Activated CD4-positive, alpha-beta T cell treated with anti-CD3 and anti-CD28 coated beads, Interleukin-2, amount 50 U/mL, for 16 hours (primary cell): ENCODE measurements at regions not wholly inside any gene's neighbourhood (a gene's known extent, or its start where the extent isn't known, plus 50 kb on each side); places are given as distances from the start of the nearest gene placed in this dataset.

ENCODE experiments used
- DNase-seq: peaks from one replicate; pipeline ENCODE4 v3.0.0-alpha.2; 2020

DNA sequence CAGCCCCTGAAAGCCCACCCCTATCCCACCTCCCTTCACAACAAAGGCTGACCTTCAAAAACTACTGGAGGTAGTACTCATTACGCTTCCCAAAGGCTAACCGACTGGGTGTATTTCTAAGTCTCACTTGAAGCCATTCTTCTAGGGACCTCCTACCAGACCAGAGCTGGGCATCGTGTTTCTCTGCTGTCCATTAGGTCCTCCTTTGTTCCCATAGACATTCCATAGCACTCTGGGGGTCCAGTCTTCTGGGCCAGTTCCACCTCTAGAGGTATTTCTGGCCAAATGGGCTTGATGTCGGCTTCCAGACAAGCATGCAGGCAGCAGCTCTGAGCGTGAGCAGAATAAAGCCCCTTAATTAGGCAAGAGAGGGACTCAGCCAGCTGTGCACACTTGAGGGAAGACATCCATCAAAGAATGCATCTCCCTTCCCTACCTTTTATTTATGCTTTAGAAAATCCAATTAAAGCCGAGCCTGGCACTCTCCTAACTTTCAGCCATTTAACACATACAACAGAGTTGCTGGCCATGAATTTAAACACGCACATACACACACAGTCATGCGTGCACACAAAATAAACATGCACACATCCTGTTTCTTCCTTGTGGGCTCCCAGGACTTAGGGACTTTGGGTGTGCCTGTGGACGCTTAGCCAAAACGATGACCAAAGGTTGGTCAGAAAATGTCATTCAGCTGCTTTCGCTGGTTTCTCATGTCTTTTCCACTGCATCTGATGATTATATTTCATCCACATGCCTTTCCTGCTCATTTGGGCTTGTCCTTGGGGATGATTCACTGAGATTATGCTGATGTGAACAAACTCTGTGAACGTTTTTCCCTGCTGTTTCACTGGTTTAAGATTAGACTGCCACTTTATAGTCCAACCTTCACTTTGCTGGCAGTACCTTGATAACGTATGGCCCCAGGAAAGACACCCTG, 362.0 kb upstream of the NFE2L3 start:
- no peak for DNase-seq

DNA sequence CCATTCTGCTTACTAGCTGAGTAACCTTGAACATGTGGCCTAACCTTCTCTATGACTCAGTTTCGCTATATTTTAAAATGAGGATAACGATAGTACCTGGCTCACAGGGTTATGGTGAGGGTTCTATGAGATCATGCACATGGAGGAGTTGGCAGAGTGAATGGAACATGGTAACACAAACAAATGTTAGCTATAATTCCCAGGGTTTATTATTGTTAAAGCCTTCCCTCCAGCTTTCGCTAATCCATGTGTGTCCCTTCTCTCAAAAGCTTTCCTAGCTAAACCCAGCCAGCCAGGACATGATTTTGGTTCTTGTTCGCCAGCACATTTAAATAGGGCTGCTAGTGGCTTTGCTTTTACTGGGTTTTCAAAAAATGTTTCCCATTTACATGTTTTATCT, 361.0 kb upstream of the NFE2L3 start:
- no peak for DNase-seq

DNA sequence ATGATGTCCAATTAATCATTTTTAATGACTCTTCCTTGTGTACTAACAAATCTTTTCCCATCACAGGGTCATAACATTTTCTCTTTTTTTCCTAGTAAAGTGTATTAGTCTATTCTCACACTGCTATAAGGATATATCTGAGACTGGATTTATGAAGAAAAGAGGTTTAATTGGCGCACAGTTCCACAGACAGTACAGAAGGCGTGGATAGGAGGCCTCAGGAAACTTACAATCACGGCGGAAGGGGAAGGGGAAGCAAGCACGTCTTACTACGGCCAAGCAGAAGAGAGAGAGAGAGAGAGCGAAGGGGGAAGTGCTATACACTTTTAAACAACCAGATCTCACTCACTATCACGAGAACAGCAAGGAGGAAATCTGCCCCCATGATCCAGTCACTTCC, 359.4 kb upstream of the NFE2L3 start:
- no peak for DNase-seq

DNA sequence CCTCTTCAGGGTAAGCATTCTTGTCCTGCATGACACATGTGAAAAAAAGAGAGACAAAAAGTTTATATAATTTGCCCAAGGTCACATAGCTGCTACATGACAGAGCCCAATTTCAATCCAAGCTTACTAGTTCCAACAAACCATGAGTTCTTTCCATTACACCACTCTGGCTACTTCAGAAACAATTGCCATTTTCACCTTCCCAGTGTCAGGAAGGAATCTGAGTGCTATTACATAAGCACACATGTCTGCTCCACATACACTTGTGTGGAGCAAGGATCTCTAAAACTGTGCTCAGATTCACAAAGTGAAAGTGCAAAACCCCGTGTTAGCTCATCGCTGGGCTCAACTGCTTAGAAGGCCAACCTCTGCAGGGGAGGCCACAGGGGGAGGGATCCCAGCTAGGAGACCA, 356.2 kb upstream of the NFE2L3 start:
- no peak for DNase-seq

DNA sequence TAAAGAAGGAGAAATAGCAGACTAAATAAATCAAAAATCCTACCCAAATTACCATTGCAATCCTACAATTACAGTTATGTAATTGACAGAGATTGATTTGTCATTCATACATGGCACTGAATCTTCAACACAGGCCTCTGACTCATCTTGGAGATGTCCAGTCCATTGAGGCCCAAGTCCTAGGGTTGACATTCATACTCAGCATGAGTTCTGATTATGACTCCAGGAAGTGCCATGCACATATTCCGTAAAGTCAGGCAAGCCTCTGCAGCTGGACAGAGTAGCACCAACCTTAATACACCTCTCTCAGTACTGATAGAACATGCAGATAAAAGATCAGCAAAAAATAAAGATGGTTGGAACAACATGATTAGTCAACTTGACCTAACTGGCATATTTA, 353.7 kb upstream of the NFE2L3 start:
- no peak for DNase-seq

DNA sequence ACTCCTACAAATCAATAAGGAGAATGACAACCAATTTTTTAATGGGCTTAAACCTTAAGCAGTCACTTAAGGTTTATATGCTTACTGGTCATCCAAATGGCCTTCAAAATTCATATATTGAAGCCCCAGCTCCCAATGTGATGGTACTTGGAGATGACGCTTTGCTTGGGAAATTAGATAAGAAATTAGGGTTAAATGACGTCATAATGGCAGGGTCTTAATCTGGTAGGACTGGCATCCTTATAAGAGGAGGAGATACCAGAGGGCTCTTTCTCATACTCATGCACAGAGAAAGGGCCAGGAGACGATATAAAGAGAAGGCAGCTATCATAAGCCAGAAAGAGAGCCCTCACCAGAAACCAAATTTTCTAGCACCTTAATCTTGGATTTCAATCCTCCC, 350.8 kb upstream of the NFE2L3 start:
- DNase-seq, result no peak

DNA sequence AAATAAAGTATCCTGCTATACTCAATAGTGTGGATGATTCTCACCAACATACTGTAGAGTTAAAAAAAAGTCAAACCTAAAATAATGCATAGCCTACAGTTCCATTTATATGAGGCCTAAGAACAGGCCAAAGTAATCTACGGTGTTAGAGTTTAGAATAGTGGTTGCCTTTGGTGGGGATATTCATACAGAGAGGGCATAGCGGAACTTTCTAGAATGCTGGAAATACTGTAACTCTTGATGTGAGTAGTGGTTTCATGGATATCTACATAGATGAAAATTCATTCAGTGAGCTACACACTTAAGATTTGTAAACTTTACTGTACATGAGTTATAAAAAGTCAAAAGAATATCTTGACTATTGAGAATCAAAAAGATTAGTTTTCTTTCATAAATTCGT, 349.9 kb upstream of the NFE2L3 start:
- DNase-seq, result no peak

DNA sequence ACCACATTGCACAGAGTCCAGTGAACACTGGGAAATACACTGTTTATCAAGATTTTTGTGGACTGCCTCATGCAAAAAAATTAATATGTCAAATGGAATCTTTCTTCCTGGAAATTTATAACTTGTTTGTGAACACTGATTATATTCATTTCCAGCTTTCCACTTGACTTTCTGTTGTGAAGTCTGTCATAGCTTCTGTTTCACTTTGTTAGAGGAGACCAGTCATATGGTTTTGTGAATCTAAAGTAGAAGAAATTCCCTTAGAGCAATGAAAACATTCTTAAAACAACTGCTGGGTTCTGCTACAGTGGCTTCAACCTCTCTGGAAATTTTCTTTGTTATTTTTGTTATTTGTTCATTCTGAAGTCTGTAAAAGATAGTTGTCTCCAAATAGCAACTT, 349.5 kb upstream of the NFE2L3 start:
- peak; percentile 39 for DNase-seq

DNA sequence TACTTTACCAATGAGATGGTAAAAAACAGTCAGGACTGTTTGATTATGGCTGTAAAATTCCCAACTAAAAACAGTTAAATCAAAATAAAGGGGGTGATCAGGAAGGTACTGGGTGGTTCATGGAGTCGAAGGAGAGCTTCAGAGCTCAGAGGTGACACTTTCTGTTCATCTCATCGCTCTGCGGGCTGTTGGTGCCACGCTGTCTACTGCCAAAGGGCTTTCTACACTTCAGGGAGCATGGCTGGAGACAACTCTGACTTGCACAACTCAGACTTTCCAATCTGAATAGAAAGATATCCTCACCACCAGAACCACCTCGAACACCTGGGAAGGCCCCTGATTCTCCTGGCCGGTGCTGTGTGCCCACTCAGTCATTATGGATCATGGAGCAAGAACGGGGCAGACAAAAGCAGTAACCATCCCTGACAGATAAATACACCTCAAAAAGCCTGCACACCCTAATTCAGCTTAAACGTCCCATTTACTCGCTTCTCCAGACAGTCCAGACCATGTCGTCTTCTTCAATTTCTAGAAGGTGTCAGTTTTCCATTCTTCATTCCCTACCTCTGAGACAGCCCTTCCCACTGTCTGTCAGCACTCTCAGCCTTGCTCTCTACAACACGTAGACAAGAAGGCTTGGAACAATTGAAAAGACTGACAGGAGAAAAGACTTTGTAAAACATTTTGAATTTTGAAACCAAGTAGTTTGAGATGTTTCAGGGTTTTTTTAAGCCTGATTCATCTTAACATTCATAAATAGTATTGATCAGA, 348.7 kb upstream of the NFE2L3 start:
- DNase-seq, result peak; percentile 7

DNA sequence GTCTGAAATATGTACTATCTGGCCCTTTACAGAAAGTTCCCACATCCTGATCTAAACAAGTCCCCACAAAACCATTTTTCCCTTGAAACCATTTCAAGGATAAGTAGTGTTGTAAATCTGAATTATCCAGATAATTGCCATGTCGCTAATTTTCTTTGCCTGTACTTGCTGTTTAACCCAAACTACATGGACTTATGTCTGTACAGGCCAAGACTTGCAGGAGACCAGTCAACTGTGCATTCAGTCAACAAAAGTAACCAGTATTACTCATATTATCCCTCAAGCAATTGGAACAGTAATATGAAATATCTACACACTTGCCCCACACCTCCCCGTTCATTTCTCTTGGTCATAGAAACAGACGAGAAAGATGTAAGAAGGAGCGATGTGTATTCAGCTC, 347.8 kb upstream of the NFE2L3 start:
- DNase-seq, result no peak

DNA sequence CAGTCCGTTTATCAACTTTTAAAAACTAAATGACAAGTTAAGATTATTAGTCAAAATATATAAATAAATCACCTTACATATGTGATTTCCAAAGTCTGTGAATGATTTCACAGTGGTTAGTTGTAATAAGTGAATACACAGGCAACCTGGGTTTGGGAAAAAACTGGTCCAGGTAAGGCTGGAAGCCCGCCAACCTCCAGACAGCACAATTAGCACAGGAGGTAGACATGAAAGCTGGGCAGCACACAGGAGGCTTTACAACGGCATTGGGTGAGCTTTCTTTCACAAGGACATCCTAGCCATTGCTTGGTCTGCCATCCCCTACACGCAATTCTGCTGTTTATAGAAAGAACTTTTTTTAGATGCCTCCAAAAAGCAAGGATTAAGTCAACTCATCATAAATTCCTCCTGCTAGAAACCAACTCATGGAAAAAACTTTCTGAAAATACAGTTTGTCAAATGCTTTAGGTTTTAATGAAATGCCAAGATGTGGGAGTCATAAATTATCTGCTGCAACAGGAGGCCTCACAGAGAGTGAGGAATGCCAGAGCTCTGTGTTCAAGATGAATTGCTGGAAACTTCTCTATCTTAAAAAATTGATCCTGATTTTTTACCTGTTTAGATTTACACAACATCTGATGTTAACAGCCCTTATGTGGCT, 346.8 kb upstream of the NFE2L3 start:
- DNase-seq, result no peak

DNA sequence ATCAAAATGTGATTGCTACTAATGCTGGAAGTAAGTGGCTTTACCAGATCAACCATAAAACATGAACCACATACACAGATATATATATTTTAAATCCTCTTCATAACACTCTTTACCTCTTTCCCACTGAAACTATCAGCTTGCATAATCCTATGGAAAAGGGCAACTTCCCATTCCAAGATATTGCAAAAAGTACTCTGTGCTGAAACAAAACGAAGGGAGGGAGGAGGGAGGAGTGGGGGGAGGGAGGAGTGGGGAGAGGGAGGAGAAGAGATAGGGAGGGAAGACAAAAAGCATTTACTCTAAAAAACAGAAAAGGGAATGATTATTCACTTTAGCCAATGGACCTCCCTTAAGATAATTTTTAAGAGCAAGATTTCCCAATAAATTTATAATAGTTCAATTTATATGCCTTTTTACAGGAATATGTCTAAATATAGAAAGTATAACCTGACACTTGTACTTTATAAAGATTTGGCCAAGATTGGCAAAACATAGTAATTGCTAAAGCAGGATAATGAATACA, 344.8 kb upstream of the NFE2L3 start:
- DNase-seq, result no peak

DNA sequence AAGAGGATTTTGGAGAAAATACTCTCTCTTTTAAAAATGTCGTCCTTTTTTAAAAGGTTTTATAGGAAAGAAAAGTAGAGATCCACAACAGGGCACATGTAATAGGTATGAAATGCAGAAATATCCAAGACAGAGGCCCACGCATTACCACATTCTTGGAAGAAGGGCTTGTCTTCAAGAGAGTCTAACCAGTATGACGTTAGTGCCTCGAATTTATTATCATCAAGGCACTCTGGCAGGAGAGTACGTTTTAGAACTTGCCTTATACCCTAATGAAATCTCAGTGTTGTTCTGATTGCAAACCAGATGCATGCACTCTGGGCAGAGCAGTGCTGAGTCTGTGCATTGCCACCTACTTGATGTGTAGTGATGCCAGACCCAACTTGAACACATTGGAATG, 342.6 kb upstream of the NFE2L3 start:
- DNase-seq, result no peak

DNA sequence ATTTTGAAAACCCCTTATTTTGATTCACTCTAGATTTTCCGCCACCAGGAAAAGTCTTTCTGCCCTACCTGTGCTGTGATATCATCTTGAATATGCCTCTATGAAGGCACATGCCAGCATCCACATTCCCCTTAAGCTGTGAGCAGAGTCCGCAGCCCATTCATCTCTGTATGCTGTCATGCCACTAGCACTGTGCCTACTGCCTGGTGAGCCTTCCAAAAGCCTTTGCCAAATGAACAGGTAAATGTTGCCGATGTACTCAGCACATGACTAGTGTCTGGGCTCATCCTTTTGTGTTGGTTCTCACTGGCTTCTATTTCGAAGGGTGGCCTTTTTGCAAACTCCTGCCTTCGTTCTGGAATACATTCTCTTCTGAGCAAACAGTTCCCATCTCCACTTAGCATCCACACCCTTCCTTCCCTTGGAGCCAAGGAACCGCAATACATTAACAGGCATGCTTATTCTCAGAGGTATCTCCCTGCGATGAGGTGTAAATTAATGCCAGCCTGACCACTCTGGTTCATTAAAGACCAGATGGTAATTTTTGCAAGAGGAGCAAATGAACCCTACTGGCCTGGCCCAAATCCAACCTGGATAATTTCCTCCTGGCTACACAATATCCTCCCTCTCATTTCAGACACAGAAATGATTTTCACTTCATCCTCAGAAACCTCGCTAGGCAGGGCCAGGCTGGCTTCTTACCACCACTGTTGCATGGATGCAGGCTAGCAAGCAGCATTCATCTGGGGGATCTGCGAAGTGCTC, 339.7 kb upstream of the NFE2L3 start:
- no peak for DNase-seq

DNA sequence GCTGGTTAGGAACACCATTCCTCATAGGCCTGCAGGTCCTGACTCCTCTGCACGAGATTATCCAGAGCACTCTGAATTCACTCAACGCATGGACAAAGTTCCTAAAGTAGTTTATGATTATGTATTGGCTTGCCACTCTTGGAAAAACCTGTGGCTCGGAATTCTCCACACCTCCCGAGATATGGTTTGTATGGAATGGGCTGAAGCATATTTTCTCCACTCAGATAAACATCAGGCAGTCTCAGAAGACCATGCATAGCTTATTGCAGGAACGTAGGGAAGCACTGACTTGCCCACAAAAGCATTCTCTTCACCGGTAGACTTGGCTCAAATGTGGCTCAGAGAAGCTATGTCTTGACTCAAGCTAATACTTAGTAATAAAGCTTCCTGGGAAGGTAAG, 338.6 kb upstream of the NFE2L3 start:
- DNase-seq, result no peak

DNA sequence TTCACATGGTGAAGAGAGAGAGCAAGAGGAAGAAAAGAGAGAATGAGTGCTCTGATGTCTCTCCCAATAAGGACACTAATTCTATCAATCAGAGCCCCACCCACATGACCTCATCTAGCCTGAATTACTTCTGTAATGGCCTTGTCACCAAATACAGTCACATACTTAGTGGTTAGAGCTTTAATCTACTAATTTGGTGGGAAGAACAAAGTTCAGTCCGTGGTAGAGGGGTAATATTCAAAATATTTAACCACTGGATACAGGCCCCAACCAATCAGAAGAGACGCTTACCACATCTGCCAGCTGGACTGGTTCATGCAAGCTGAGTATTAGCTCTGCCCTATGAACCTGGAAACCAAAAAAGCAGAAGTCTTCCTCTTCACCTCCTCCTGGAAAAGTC, 336.3 kb upstream of the NFE2L3 start:
- DNase-seq, result no peak

DNA sequence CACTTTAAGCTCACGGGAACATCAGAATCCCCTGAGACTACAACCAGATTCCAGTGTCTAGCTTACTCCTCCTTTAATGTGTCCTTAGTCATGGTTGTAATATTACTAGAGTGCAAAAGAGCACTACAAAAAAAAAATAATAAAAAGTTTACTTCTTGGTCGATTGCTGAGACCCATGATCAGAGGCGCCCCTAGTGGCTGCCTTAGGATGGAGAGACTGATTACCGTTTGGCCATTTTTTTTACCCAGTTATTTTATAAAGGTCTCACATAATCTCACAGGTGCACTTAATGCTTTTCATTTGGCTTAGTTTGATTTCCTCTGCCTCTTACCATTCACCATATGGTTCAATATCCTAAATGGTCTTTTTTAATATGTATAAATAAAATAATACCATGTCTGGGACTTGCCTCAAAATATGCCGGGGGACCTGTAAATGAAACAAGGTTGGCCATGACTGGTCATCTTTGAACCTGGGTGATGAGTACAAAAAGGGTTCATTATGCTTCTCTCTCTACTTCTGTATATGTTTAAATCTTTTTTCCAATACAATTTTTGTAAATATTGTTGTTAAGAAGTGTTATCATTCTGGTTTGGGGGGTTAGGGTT, 331.5 kb upstream of the NFE2L3 start:
- DNase-seq, result no peak

DNA sequence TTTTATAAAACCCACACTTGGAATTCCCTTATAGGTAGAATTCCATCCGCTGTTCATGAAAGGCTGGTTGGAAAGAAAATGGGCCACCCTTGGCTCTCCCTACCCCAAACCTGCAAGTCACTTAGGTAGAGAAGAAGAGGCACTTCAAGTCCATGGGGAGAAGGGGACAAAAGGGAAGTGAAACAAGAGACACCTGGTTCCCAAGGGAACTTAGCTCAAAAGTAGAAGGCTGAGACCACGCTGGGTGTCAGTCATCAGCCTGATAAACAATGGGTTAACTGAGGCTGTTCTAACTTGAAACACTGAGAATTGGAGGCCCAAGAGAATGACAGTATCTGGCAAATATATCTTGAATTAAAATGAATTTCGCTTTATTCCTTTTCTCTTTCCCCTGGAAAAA, 330.8 kb upstream of the NFE2L3 start:
- no peak for DNase-seq

DNA sequence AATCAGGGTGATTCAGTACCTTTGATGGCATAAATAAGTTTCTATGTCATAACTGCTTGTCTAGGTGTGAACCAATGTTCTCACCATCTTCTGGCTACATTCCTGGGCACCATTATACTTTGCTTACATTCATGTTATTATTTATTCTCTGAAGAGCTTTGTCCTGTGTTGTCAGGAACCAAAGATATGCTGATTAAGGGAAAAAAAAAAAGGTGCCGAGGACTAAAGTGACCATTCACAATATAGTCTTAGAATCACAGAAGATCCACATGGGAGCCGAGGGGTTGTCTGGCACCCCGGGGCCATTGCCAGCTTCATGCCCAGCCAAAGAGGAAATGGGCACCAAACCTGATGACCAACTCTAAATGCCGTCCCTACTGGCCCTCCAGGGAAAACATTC, 329.2 kb upstream of the NFE2L3 start:
- no peak for DNase-seq

DNA sequence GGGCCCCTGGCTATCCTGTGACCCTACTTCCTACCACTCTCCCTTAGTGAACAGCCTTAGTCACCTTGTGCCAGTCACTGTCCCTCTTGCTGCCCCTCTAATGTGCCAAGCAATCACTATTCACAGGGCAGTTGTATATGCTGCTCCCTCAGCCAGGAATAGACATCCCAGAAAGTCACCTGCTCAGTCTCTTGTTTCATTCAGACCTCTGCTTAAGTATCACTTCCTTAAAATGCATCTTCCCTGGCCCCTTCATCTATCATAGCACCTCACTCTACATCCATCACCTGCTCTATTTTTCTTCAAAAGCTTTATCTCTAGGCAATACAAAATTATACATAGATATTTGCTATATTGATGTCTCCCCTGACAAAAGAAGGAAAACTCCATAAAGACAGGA, 328.4 kb upstream of the NFE2L3 start:
- DNase-seq, result no peak

DNA sequence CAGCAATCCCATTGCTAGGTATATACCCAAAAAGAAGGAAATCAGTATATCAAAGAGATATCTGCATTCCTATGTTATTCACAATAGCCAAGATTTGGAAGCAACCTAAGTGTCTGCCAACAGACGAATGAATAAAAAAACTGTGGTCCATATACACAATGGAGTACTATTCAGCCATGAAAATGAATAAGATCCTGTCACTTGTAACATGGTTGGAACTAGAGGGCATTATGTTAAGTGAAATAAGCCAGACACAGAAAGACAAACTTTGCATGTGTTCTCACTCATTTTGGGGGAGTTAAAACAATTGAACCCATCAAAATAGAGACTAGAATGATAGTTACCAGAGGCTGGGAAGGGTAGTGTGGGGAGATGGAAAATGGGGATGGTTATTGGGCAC, 323.5 kb upstream of the NFE2L3 start:
- no peak for DNase-seq

DNA sequence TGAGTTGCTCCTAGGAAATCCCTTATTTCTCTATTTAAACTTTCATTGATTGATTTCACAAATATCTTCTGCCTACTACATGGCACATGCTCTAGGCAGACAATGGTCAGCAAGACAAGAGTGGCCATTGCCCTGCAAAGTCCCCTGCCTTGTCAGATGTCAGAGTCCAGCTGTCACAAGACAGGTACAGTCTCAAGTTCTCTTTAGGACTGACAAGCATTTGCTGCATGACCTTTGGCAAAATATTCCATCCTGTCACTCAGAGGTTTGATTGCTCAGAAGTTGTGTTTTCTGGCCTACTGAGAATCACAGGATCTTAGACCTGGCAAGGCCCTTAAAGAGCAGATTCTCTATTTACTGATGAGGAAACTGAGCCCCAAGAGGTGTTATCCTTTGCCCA, 322.3 kb upstream of the NFE2L3 start:
- DNase-seq, result no peak
